Parathyroid adenoma (tissue), 2 donors: ENCODE measurements at regions not wholly inside any gene's neighbourhood (a gene's known extent, or its start where the extent isn't known, plus 50 kb on each side); places are given as distances from the start of the nearest gene placed in this dataset.

Experiments used
- H2AFZ ChIP-seq: fragments of 300-600 bp; sonication (generic); one replicate; pipeline ENCODE4 v1.7.0; 2017; ENCODE audit warnings: antibody characterized with exemption, mild to moderate bottlenecking
- H3K27ac ChIP-seq: fragments of 300-600 bp; sonication (generic); one replicate; pipeline ENCODE4 v1.7.0; 2017
- H3K27me3 ChIP-seq: fragments of 300-600 bp; sonication (generic); one replicate; pipeline ENCODE4 v1.7.0; 2017; ENCODE audit warnings: low read length; ENCODE audit not compliant: control insufficient read depth, insufficient read depth
- H3K36me3 ChIP-seq: fragments of 300-600 bp; sonication (generic); one replicate; pipeline ENCODE4 v1.7.0; 2017; ENCODE audit warnings: low read length; ENCODE audit not compliant: control insufficient read depth, insufficient read depth
- H3K4me1 ChIP-seq: fragments of 300-600 bp; sonication (generic); one replicate; pipeline ENCODE4 v1.7.0; 2017; ENCODE audit warnings: control low read depth
- H3K4me2 ChIP-seq: fragments of 300-600 bp; sonication (generic); one replicate; pipeline ENCODE4 v1.7.0; 2017; ENCODE audit warnings: low read length
- H3K4me3 ChIP-seq: fragments of 300-600 bp; sonication (generic); one replicate; pipeline ENCODE4 v1.7.0; 2017; ENCODE audit warnings: low read depth, low read length
- H3K79me2 ChIP-seq: fragments of 300-600 bp; sonication (generic); one replicate; pipeline ENCODE4 v1.7.0; 2017; ENCODE audit warnings: control low read depth
- H3K9ac ChIP-seq: fragments of 300-600 bp; sonication (generic); one replicate; pipeline ENCODE4 v1.7.0; 2017; ENCODE audit warnings: mild to moderate bottlenecking
- H3K9me3 ChIP-seq: fragments of 300-600 bp; sonication (generic); one replicate; pipeline ENCODE4 v1.7.0; 2017; ENCODE audit warnings: low read length; ENCODE audit not compliant: control insufficient read depth
- CTCF ChIP-seq: fragments of 300-600 bp; sonication (generic); IDR thresholded peaks from one replicate; pipeline ENCODE4 v1.7.0; 2017; ENCODE audit warnings: antibody characterized with exemption, mild to moderate bottlenecking
- donor health status: primary hyperparathyroidism.

- no peak for TF ChIP-seq CTCF
- Histone ChIP-seq H3K4me3 (no peak overlapping the region), H3K36me3 (no peaks in the 10 kb centered on the region), H3K27ac (no peak overlapping the region), H2AFZ (no peak overlapping the region), H3K79me2 (no peaks in the 10 kb centered on the region), H3K9me3 (no peaks in the 10 kb centered on the region), H3K4me1 (no peaks in the 10 kb centered on the region), H3K4me2 (no peak overlapping the region), H3K9ac (no peak overlapping the region), H3K27me3 (no peaks in the 10 kb centered on the region)
Observed at GRCh38 chrX:34227804-34228203, 95.7 kb upstream of the FAM47A start.

DNA sequence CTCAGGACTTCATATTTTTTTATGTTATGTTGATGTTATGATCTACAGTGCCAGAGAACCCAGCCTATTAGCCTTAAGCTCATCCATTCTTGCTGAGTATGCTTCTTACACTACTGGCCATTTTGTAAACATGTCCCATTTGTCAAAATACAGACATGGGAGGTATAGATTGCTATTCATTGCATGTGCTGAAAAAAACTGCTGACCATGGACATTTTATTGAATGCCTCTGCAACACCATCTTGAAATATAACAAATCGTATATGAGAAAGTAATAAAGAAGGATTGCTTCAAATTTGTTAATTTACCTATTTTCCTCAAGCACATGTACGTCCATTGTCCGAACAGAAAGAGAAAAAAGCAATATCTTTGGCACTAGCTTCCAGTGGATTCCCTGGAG, 91.5 kb upstream of the FAM47A start:
- Histone ChIP-seq H3K27me3 (no peaks in the 10 kb centered on the region), H3K27ac (no peak overlapping the region), H3K4me1 (no peaks in the 10 kb centered on the region), H3K9ac (no peak overlapping the region), H3K9me3 (no peaks in the 10 kb centered on the region), H3K4me3 (no peak overlapping the region), H3K36me3 (no peaks in the 10 kb centered on the region), H3K4me2 (no peak overlapping the region), H2AFZ (no peak overlapping the region), H3K79me2 (no peaks in the 10 kb centered on the region)
- no peak for TF ChIP-seq CTCF

- no peak overlapping the region for H3K9ac ChIP-seq
- no peaks in the 10 kb centered on the region for H3K9me3 ChIP-seq
- H3K4me1 ChIP-seq = no peaks in the 10 kb centered on the region
- no peak overlapping the region for H3K4me2 ChIP-seq
- TF ChIP-seq CTCF = no peak
- no peaks in the 10 kb centered on the region for H3K79me2 ChIP-seq
- H2AFZ ChIP-seq = no peak overlapping the region
- no peaks in the 10 kb centered on the region for H3K27me3 ChIP-seq
- no peak overlapping the region for H3K4me3 ChIP-seq
- no peaks in the 10 kb centered on the region for H3K36me3 ChIP-seq
- no peak overlapping the region for H3K27ac ChIP-seq
Observed at GRCh38 chrX:34218063-34218462, 85.9 kb upstream of the FAM47A start.

GRCh38 chrX:34197946-34198345, 65.8 kb upstream of the FAM47A start:
- Histone ChIP-seq H3K79me2 (no peaks in the 10 kb centered on the region), H3K27me3 (no peaks in the 10 kb centered on the region), H3K27ac (no peak overlapping the region), H3K9me3 (no peaks in the 10 kb centered on the region), H3K4me2 (no peak overlapping the region), H3K36me3 (no peaks in the 10 kb centered on the region), H3K9ac (no peak overlapping the region), H3K4me3 (no peak overlapping the region), H2AFZ (no peak overlapping the region), H3K4me1 (no peaks in the 10 kb centered on the region)
- TF ChIP-seq CTCF = no peak
